HL-60/S4 treated with retinoic acid at 250 ng/mL for 4 days and 3 days (cell line): ENCODE measurements at regions not wholly inside any gene's neighbourhood (a gene's known extent, or its start where the extent isn't known, plus 50 kb on each side); places are given as distances from the start of the nearest gene placed in this dataset.
"Not testable (repeated sequence)": the region's sequence is repeated elsewhere in the genome, so short reads cannot be mapped to it uniquely, and the experiment has no call there.

Source experiments
- in situ Hi-C: fragments of 300-500 bp; cut with MboI; formaldehyde crosslinking; loops from 2 replicates; pipeline ENCODE4 v1.7.0; 2022; ENCODE audit warnings: low sequenced_read_pairs

- in situ Hi-C loops, result loop anchor here (25.0 kb wide), 1 partner anchor 169 kb away; no protein-coding TSS in a partner anchor
These were observed 372.4 kb downstream of the BCL2L11 start for GRCh38 chr2:111492995-111493719.

DNA sequence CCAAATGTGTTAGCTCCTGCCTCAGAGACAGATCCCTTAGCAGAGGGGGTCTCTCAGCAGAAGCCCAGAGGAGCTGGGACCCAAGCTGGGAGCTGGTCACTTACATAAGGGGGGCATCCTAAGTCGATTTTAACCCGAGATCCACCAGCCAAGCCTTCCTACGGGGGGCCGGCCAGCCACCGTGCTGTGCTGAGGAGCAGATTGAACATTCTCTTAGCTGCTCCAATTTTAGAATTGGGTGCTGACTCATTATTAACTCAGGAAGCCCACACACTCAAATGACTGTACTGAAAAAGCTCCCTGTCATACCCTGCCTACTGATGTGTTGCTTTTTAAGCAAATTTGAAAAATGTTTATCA is 373.0 kb downstream of the BCL2L11 start:
- in situ Hi-C loops, result loop anchor here (25.0 kb wide), 1 partner anchor 169 kb away; no protein-coding TSS in a partner anchor

DNA sequence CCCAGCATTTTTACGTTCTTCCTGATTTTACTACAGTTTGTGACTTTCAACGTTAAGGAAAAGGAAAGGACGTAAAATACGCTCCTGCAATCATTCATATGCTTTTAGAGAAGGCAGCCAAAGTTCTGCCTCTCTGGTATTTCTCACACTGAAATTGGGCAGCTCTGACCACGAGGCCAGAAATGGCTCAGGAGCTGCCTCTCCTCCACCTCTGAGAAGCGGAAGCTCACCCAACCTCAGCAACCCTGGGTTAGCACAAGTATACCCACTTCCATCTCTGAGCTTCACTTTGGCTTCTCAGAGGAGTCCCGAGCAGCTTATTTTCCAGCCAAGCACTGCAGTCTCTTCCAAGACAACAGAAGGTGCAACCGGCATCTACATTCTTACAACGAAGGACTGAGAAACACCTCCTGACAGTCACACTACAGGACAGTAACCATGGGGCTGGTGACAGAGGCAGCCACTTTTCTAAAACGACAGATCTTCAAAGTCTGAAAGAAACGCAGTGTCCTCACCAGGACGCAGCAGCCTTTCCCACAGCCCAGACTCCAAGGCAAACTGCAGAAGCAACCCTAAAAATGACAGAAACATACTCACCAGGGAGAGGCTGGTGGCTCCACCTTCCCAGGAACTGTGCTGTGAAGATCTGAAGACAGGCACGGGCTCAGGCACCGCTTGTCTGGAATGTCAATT is 373.7 kb downstream of the BCL2L11 start:
- in situ Hi-C loops, result loop anchor here (25.0 kb wide), 1 partner anchor 168 kb away; no protein-coding TSS in a partner anchor

DNA sequence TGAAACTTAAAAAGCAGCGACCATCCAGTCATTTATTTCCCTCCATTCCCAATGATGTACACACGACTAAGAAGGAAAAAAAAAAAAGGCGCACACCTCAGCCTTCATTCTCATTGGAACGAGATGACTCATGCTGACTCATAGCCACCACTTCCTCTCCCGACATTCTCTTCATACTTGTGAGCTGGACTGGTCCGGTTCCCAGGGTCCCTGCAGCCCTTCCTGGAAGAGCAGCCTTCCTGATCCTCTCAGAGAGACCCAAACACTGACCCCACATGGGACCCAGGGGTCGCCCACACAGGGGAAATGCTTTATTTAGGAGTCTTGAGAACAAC is 374.2 kb downstream of the BCL2L11 start:
- in situ Hi-C loops, result loop anchor here (25.0 kb wide), 1 partner anchor 167 kb away; no protein-coding TSS in a partner anchor

GRCh38 chr2:111495636-111496035 is 374.9 kb downstream of the BCL2L11 start:
- in situ Hi-C loops, result loop anchor here (25.0 kb wide), 1 partner anchor 167 kb away; no protein-coding TSS in a partner anchor

DNA sequence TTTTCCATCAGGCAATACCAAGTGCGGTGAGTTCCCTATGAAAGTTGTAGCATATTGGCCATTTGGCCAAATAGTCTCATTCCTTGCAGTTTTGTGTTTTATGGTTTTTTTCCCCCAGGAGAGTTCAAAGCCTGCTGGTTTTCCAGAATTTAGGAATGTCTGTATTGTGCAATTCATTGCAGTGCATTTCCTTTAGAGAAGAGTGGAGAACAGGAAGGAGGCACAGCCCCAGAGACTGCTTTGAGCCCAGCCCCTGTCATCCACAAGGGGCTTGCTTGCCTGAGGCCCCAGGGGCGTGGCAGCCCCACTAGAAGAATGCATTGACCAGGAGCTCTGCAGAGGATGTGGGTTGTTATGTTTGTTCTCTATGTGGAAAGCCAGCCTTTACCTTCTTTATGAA is 375.5 kb downstream of the BCL2L11 start:
- in situ Hi-C loops, result loop anchor here (25.0 kb wide), 1 partner anchor 166 kb away; no protein-coding TSS in a partner anchor

- in situ Hi-C loops, result loop anchor here (25.0 kb wide), 1 partner anchor 165 kb away; no protein-coding TSS in a partner anchor
These were observed 376.1 kb downstream of the BCL2L11 start for GRCh38 chr2:111496860-111497259.

DNA sequence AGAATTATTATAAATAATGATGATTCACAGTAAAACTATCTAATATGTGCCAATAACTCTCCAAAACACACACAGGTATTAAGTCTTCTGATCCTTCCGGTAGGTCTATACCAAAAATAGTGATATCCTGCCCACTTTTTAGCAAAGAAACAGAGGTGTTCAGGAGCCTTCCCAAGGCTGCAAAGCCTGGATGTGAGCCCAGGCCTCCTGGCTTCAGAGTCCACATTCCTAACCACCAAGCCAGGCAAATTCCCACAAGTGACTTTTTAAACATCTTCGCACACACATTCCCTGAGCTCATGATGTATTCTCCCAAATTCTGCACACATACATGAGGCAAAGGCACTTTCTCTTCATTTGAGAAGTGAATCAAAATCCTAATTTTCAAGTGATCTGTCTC is 376.6 kb downstream of the BCL2L11 start:
- in situ Hi-C loops, result loop anchor here (25.0 kb wide), 1 partner anchor 165 kb away; no protein-coding TSS in a partner anchor

GRCh38 chr2:111500536-111501062 is 379.9 kb downstream of the BCL2L11 start:
- in situ Hi-C loops, result not testable (repeated sequence)

DNA sequence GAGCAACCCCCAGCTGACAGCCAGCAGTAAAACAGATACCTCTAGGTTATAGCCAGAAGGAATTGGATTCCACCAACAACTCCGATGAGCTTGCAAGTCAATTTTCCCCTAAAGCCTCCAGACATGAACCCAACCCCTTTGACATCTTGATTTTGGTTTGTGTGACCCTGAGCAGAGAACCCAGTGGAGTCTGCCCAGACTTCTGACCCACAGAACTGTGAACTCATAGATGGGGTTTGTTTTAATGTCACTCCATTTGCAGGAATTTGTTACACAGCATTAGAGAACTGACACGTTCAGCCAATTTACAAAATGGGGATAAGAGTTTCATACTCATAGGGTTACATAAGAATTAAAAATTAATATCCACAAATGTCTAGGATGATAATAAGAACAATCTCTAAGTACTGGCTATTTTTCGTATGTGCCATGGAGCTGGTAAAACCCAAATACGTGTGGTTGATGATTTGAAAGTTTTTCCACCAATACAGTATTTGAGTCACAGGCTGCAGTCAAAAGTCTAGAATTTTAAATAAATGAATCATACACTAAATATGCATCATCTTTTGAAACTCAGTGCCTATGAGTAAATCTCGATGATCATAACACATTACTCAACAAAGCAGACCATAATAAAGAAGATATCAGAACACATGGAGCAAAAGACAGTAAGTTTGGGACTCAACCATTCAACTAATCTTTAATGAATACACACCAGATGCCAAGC is 380.0 kb downstream of the ANAPC1 start:
- in situ Hi-C loops, result not testable (repeated sequence)

DNA sequence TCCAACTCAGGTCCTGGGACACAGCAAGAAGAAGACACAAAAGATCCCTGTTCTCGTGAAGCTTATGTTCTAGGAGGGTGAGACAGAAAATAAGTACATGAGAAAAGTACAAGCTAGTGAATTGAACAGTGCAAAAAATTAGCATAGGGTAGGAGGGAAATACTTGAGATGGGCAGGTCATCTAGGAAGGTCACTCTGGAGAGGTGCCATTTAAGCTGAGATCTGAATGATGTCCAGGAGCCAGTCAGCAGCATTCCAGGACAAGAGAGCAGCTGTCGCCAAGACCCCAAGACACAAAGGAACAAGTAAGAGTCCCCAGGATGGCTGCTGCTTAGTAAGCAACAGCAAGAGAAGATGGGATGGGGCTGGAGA is 379.4 kb downstream of the ANAPC1 start:
- in situ Hi-C loops, result not testable (repeated sequence)

- in situ Hi-C loops, result not testable (repeated sequence)
These were observed 378.7 kb downstream of the ANAPC1 start for GRCh38 chr2:111505267-111505666.

DNA sequence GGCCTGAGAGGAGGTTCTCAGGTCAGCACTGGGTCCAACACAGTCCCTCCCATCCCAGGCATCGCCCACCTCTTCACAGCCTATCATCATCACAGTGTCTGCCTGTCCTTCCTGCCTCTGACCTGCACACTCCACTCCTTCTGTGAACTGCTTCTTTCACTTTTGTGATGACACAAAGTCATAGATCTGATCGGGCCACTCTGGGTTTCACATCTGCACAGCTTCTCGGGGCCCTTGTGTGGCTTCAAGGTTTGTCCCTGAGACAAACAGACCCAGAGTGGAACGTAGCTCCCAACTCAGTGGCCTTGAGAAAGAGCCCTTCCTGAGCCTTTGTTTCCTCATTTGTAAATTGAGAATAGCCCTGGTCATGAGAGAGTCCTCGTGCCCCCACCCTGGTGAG is 377.1 kb downstream of the ANAPC1 start:
- in situ Hi-C loops, result not testable (repeated sequence)

DNA sequence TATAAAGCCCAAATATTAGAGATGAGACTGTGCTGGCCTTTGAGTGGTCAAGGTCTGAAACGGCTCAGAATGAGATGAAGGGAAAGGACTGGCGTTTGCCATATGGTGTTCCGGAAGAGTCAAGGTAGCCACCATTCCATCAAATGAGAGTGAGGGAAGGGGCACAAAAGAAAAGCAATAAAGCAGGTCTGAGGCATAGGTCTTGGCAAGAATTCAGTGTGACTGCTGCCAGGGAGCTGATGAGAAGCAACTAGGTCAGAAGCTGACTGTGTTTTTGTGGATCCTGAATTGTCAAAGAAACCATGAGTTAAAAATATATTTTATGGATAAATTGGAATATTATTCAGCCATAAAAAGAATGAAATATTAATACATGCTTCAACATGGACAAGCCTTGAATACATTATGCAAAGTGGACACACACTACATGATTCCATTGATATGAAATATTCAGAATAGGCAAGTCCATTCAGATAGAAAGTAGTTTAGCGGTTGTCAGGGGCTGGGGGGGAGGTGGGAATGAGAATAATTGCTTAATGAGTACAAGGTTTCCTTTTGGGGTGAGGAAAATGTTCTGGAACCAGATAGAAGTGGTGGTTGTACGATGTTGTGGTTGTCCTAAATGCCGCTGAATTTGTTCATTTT is 374.6 kb downstream of the ANAPC1 start:
- in situ Hi-C loops, result not testable (repeated sequence)

- in situ Hi-C loops, result not testable (repeated sequence)
These were observed 373.6 kb downstream of the ANAPC1 start for GRCh38 chr2:111510384-111510783.

DNA sequence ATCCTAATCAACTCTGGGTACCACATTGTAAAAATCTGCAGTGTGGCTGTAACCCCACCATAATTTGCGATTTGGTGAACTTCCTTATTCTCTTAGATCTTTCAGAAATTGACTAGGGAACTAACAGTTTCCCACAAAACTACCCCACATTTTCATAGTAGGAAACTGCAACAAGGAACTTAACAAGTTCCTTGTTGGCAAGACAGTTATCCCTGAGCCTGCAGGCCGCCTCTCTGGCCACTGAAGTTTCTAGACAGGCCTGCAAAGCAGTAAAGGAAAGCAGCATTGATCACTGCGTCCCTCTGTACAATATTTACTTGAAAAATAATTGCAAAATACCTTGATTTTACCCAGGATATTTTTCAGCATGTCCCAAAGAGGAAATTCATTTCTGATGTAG is 372.9 kb downstream of the ANAPC1 start:
- in situ Hi-C loops, result not testable (repeated sequence)

DNA sequence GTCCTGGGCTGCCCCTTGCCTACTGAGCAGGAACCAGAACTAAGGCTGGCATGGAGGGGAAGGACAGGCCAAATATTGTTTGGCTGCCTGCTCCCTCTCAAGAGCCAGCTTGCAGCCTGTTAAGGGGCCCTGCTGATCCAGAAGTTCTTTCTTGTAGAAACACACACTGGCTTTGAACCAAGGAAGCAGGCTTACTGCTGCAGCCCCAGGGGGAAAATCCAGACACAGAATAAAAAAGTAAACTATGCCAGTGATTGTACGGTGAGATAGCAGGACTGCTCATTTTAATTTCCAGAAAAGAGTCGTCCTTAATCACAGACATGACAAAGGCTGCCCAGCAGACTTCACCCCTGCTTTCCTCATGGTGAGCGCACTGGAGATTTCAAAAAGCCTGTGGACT is 371.6 kb downstream of the ANAPC1 start:
- in situ Hi-C loops, result not testable (repeated sequence)

- in situ Hi-C loops, result not testable (repeated sequence)
These were observed 369.9 kb downstream of the ANAPC1 start for GRCh38 chr2:111514138-111514537.

- in situ Hi-C loops, result not testable (repeated sequence)
These were observed 366.8 kb downstream of the ANAPC1 start for GRCh38 chr2:111517050-111517720.

GRCh38 chr2:111517721-111518053 is 366.3 kb downstream of the ANAPC1 start:
- in situ Hi-C loops, result not testable (repeated sequence)
